ENCODE measurements at regions not wholly inside any gene's neighbourhood (a gene's known extent, or its start where the extent isn't known, plus 50 kb on each side); places are given as distances from the start of the nearest gene placed in this dataset.

GRCh38 chr17:79509008-79509407 lies 101.8 kb downstream of the RBFOX3 start:
- H3K4me3 ChIP-seq, result no peak overlapping the region
- TF ChIP-seq EP300 (IDR thresholded peaks at IDR 0.05) (no peak), POLR2A (IDR thresholded peaks at IDR 0.05) (no peak), POLR2AphosphoS5 (IDR thresholded peaks at IDR 0.05) (no peak), CTCF (IDR thresholded peaks at IDR 0.05) (no peak)
- no peaks in the 10 kb centered on the region for H3K4me1 ChIP-seq
- no peaks in the 10 kb centered on the region for H3K36me3 ChIP-seq
- H3K27ac ChIP-seq, result no peak overlapping the region
- no CpG with 5 or more reads among the region's 18 CpGs for WGBS, 2 donors (ENCODE audit: low coverage in 1 of 2)
- no peak for ATAC-seq
- H3K9me3 ChIP-seq, result no peaks in the 10 kb centered on the region
- peaks cover 34% of the 10 kb centered on the region for H3K27me3 ChIP-seq

DNA sequence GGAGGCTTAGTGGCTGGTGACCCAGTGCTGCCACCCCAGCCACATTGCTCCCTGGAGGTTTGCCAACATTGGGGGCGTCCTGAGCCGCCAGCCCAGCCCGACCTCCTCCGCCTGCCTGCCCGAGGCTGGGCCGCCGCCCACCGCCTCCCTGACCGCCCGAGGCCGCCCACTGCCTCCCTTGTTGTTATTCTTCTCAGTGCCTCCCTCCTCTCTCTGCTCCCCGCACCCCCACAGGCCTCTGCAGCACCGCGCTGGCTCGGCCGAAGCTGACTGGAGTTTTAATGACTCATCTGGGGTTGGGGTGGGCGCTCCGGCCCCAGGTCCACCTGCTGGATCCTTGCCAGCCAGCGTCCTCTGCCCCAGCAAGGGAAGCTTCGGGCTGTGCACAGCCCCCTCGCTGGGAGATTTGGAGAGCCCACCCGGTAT lies 102.5 kb downstream of the RBFOX3 start:
- no peak overlapping the region for H3K4me3 ChIP-seq
- ATAC-seq, result no peak

GRCh38 chr17:79506955-79507354 lies 103.9 kb downstream of the RBFOX3 start:
- no peak for ATAC-seq
- no peak for TF ChIP-seq POLR2A (IDR thresholded peaks at IDR 0.05)
- 96% methylated on average over 4 of the region's 10 CpGs; no CpG with 5 or more reads in 1 of the 2 donors for WGBS, 2 donors (ENCODE audit: low coverage in 1 of 2)
- no peak overlapping the region for H3K4me3 ChIP-seq
- H3K9me3 ChIP-seq, result no peaks in the 10 kb centered on the region
- no peaks in the 10 kb centered on the region for H3K36me3 ChIP-seq
- no peaks in the 10 kb centered on the region for H3K4me1 ChIP-seq
- no peak overlapping the region for H3K27ac ChIP-seq
- peaks cover 47% of the 10 kb centered on the region for H3K27me3 ChIP-seq

More for the DNA sequence above, 102.5 kb downstream of the RBFOX3 start:
- Histone ChIP-seq H3K9me3 (no peaks in the 10 kb centered on the region), H3K27me3 (peaks cover 34% of the 10 kb centered on the region), H3K27ac (no peak overlapping the region), H3K4me1 (no peaks in the 10 kb centered on the region), H3K36me3 (no peaks in the 10 kb centered on the region)
- no peak for TF ChIP-seq CTCF (IDR thresholded peaks at IDR 0.05)
- TF ChIP-seq POLR2AphosphoS5 (IDR thresholded peaks at IDR 0.05), result no peak
- no peak for TF ChIP-seq POLR2A (IDR thresholded peaks at IDR 0.05)
- TF ChIP-seq EP300 (IDR thresholded peaks at IDR 0.05), result no peak
- WGBS, 2 donors (ENCODE audit: low coverage in 1 of 2), result 50% methylated on average over 4 of the region's 22 CpGs; no CpG with 5 or more reads in 1 of the 2 donors

- Histone ChIP-seq H3K27me3 (peaks cover 52% of the 10 kb centered on the region), H3K4me3 (no peak overlapping the region), H3K4me1 (no peaks in the 10 kb centered on the region), H3K27ac (no peak overlapping the region), H3K9me3 (no peaks in the 10 kb centered on the region), H3K36me3 (no peaks in the 10 kb centered on the region)
- ATAC-seq, result no peak
- 79 to 95% methylated on average over 7 to 10 of the region's 24 CpGs for WGBS, 2 donors (ENCODE audit: low coverage in 1 of 2)
- TF ChIP-seq POLR2A (IDR thresholded peaks at IDR 0.05) (no peak), CTCF (IDR thresholded peaks at IDR 0.05) (no peak), POLR2AphosphoS5 (IDR thresholded peaks at IDR 0.05) (no peak), EP300 (IDR thresholded peaks at IDR 0.05) (no peak)
Measured at GRCh38 chr17:79506150-79506870, 104.5 kb downstream of the RBFOX3 start.

- Histone ChIP-seq H3K27ac (no peak overlapping the region), H3K4me1 (no peaks in the 10 kb centered on the region), H3K27me3 (peaks cover 62% of the 10 kb centered on the region), H3K4me3 (no peak overlapping the region), H3K9me3 (no peaks in the 10 kb centered on the region), H3K36me3 (no peaks in the 10 kb centered on the region)
- WGBS, 2 donors (ENCODE audit: low coverage in 1 of 2), result 90% methylated on average over 2 of the region's 7 CpGs; no CpG with 5 or more reads in 1 of the 2 donors
- no peak for TF ChIP-seq POLR2A (IDR thresholded peaks at IDR 0.05)
- TF ChIP-seq POLR2AphosphoS5 (IDR thresholded peaks at IDR 0.05), result no peak
- no peak for TF ChIP-seq EP300 (IDR thresholded peaks at IDR 0.05)
- no peak for ATAC-seq
Measured at GRCh38 chr17:79505199-79505598, 105.7 kb downstream of the RBFOX3 start.

DNA sequence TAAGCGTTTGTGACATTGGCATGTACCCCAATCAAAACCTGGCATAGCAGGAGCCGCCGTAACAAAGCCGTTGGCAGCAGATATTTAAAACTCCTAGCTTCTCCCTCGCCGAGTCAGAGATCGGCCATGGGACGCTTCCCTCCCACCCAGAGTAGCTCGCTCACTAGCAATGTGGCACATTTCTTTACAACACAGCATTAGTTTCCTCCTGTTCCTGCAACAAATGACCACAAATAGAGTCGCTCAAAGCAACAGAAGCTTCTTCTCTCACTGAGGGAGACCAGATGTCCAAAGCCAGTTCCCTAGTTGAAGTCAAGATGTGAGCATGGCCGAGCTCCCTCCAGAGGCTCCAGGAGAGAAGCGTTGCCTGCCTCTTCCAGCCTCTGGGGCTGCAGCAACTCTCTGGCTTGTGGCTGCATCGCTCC lies 106.7 kb downstream of the RBFOX3 start:
- Histone ChIP-seq H3K4me3 (no peak overlapping the region), H3K27ac (no peak overlapping the region), H3K36me3 (no peaks in the 10 kb centered on the region), H3K9me3 (no peaks in the 10 kb centered on the region), H3K27me3 (peaks cover 58% of the 10 kb centered on the region), H3K4me1 (no peaks in the 10 kb centered on the region)
- ATAC-seq, result no peak
- TF ChIP-seq POLR2A (IDR thresholded peaks at IDR 0.05), result no peak
- TF ChIP-seq POLR2AphosphoS5 (IDR thresholded peaks at IDR 0.05), result no peak
- TF ChIP-seq CTCF (IDR thresholded peaks at IDR 0.05), result no peak
- TF ChIP-seq EP300 (IDR thresholded peaks at IDR 0.05), result no peak
- 76 to 80% methylated on average over 1 to 10 of the region's 13 CpGs for WGBS, 2 donors (ENCODE audit: low coverage in 1 of 2)
